Sigmoid colon (tissue), 4 donors: ENCODE measurements at regions not wholly inside any gene's neighbourhood (a gene's known extent, or its start where the extent isn't known, plus 50 kb on each side); places are given as distances from the start of the nearest gene placed in this dataset.

Experiments used
- EP300 ChIP-seq, 4 donors: sonication (generic); formaldehyde crosslinking; IDR thresholded peaks; one replicate each; pipeline ENCODE4 v1.6.1; 2017; ENCODE audit warnings: antibody characterized with exemption in 4 of 4
- POLR2A ChIP-seq, 2 donors: fragments of 450-650 bp; IDR thresholded peaks; one replicate each; pipeline ENCODE4 v1.6.1; 2016; ENCODE audit warnings: antibody characterized with exemption in 2 of 2, mild to moderate bottlenecking in 2 of 2, moderate library complexity in 2 of 2
- POLR2AphosphoS5 ChIP-seq, 4 donors: sonication (generic); formaldehyde crosslinking; IDR thresholded peaks; one replicate each; pipeline ENCODE4 v1.6.1; 2017; ENCODE audit warnings: antibody characterized with exemption in 4 of 4
- TF ChIP-seq, protein P1 (sequence below), 4 experiments: fragments of 450-650 bp in 3 of 4; fragments of 200-600 bp in 1 of 4; IDR thresholded peaks; one replicate each; pipeline ENCODE4 v1.5.1; 2016 to 2019; ENCODE audit warnings: antibody characterized with exemption in 4 of 4, mild to moderate bottlenecking in 3 of 4, moderate library complexity in 2 of 4

DNA sequence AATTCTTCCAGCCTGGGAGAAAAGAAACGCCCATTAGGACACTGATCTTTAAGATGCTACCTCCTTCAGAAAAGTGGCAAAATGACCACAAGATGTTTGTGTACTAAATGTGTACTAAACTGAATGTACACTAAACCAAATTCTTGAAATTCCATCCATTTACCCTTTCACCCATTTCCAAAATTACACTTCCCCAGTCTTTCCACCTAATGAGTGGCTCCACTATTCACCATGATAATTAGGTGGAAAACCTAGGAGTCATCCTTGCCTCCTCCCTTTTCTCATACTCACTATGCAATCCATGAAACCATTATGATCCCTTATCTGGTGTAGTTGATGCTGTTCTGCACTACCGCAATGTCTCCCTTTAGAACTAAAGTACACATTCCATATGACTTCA is 452.1 kb upstream of the THBS1 start:
- TF ChIP-seq POLR2A (IDR thresholded peaks at IDR 0.05) (no peak), POLR2AphosphoS5 (IDR thresholded peaks at IDR 0.05) (no peak), EP300 (IDR thresholded peaks at IDR 0.05) (no peak)
- TF ChIP-seq, protein P1, sequence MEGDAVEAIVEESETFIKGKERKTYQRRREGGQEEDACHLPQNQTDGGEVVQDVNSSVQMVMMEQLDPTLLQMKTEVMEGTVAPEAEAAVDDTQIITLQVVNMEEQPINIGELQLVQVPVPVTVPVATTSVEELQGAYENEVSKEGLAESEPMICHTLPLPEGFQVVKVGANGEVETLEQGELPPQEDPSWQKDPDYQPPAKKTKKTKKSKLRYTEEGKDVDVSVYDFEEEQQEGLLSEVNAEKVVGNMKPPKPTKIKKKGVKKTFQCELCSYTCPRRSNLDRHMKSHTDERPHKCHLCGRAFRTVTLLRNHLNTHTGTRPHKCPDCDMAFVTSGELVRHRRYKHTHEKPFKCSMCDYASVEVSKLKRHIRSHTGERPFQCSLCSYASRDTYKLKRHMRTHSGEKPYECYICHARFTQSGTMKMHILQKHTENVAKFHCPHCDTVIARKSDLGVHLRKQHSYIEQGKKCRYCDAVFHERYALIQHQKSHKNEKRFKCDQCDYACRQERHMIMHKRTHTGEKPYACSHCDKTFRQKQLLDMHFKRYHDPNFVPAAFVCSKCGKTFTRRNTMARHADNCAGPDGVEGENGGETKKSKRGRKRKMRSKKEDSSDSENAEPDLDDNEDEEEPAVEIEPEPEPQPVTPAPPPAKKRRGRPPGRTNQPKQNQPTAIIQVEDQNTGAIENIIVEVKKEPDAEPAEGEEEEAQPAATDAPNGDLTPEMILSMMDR (IDR thresholded peaks at IDR 0.05), result no peak
